WTC11 (cell line): ENCODE measurements at regions not wholly inside any gene's neighbourhood (a gene's known extent, or its start where the extent isn't known, plus 50 kb on each side); places are given as distances from the start of the nearest gene placed in this dataset.

Experiments used
- CBFB ChIP-seq: sonication (generic); formaldehyde crosslinking; IDR thresholded peaks from 2 replicates; pipeline ENCODE4 v1.8.1; 2022; ENCODE audit warnings: mild to moderate bottlenecking, low read depth, missing genetic modification reagents
- CTCF ChIP-seq: fragments of 200-600 bp; IDR thresholded peaks from 2 replicates; pipeline ENCODE4 v1.8.0; 2022; ENCODE audit warnings: antibody characterized with exemption
- ELF4 ChIP-seq: sonication (generic); formaldehyde crosslinking; IDR thresholded peaks from 2 replicates; pipeline ENCODE4 v1.8.1; 2022; ENCODE audit warnings: low read depth, mild to moderate bottlenecking, moderate library complexity, missing genetic modification reagents
- ETV6 ChIP-seq: sonication (generic); formaldehyde crosslinking; IDR thresholded peaks from 2 replicates; pipeline ENCODE4 v1.8.1; 2022; ENCODE audit warnings: mild to moderate bottlenecking, missing genetic modification reagents
- FOXP1 ChIP-seq: sonication (generic); formaldehyde crosslinking; IDR thresholded peaks from 2 replicates; pipeline ENCODE4 v1.8.0; 2022; ENCODE audit warnings: missing genetic modification reagents, mild to moderate bottlenecking, moderate library complexity, borderline replicate concordance
- GABPB1 ChIP-seq: sonication (generic); formaldehyde crosslinking; IDR thresholded peaks from 2 replicates; pipeline ENCODE4 v1.8.1; 2023; ENCODE audit warnings: mild to moderate bottlenecking, missing genetic modification reagents
- JUN ChIP-seq: sonication (generic); formaldehyde crosslinking; IDR thresholded peaks from 2 replicates; pipeline ENCODE4 v1.8.0; 2023; ENCODE audit warnings: mild to moderate bottlenecking, missing genetic modification reagents
- KAT7 ChIP-seq: sonication (generic); formaldehyde crosslinking; IDR thresholded peaks from 2 replicates; pipeline ENCODE4 v1.8.1; 2023; ENCODE audit warnings: missing genetic modification reagents, mild to moderate bottlenecking, borderline replicate concordance
- MAX ChIP-seq: sonication (generic); formaldehyde crosslinking; IDR thresholded peaks from 2 replicates; pipeline ENCODE4 v1.8.0; 2022; ENCODE audit warnings: mild to moderate bottlenecking, missing genetic modification reagents
- TEAD1 ChIP-seq: sonication (generic); formaldehyde crosslinking; IDR thresholded peaks from 2 replicates; pipeline ENCODE4 v1.8.0; 2022; ENCODE audit warnings: mild to moderate bottlenecking, missing genetic modification reagents
- ZNF532 ChIP-seq: fragments of 250-450 bp; sonication (Bioruptor Pico); IDR thresholded peaks from 2 replicates; pipeline ENCODE4 v1.9.0; 2021; ENCODE audit warnings: mild to moderate bottlenecking, borderline replicate concordance
- TF ChIP-seq, protein P1 (sequence below): sonication (generic); formaldehyde crosslinking; conservative IDR thresholded peaks from 2 replicates; pipeline ENCODE4 v1.8.1; 2022; ENCODE audit warnings: mild to moderate bottlenecking, missing genetic modification reagents

DNA sequence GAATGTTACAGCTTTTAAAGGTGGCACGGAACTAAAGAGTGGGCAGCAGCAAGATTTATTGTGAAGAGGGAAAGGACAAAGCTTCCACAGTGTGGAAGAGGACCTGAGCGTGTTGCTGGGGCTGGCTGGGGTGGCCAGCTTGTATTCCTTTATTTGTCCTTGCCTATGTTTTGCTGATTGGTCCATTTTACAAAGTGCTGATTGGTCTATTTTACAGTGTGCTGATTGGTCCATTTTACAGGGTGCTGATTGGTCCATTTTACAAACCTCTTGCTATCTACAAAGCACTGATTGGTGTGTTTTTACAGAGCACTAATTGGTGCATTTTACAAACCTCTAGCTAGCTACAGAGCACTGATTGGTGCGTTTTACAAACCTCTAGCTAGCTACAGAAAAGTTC, 109.7 kb upstream of the DDX18 start:
- TF ChIP-seq CTCF = no peak
- no peak for TF ChIP-seq KAT7 (CRISPR knock-in tag)
- TF ChIP-seq TEAD1 (CRISPR knock-in tag) = no peak
- TF ChIP-seq FOXP1 = no peak
- TF ChIP-seq, protein P1, sequence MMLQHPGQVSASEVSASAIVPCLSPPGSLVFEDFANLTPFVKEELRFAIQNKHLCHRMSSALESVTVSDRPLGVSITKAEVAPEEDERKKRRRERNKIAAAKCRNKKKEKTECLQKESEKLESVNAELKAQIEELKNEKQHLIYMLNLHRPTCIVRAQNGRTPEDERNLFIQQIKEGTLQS = no peak
- TF ChIP-seq GABPB1 = no peak
- no peak for TF ChIP-seq CBFB (CRISPR knock-in tag)
- no peak for TF ChIP-seq MAX (CRISPR knock-in tag)
- TF ChIP-seq ETV6 (CRISPR knock-in tag) = no peak
- no peak for TF ChIP-seq ZNF532 (CRISPR knock-in tag)
- no peak for TF ChIP-seq ELF4 (CRISPR knock-in tag)
- TF ChIP-seq JUN (CRISPR knock-in tag) = no peak
